GM21825 (cell line): ENCODE measurements at regions not wholly inside any gene's neighbourhood (a gene's known extent, or its start where the extent isn't known, plus 50 kb on each side); places are given as distances from the start of the nearest gene placed in this dataset.
A peak's percentile ranks its signal among the peaks of the same experiment; 100 is the strongest.
"Not testable (repeated sequence)": the region's sequence is repeated elsewhere in the genome, so short reads cannot be mapped to it uniquely, and the experiment has no call there.

Source experiments
- ATAC-seq: cut with Tn5 transposase; IDR thresholded peaks from one replicate; pipeline ENCODE4 v1.9.1; 2021; ENCODE audit warnings: mild to moderate bottlenecking, moderate library complexity; ENCODE audit not compliant: unreplicated experiment

- ATAC-seq, result no peak
Measured at GRCh38 chrX:40253771-40254170, 156.0 kb upstream of the BCOR start.

DNA sequence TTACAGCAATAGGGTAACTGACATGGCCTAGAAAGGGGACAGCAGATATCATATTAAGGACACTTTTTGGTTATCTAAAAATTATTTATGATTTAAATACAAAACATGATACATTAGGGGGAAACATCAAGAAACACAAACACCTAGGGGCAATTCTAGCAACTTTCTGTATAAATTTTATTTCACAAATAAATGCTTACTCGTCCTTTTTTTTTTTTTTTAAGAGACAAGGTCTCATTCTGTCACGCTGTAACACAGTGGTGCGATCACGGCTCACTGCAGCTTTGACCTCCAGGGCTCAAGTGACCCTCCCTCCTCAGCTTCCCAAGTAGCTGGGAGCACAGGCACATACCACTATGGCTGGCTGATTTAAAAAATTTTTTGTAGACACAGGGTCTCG lies 151.8 kb upstream of the BCOR start:
- ATAC-seq, result no peak

GRCh38 chrX:40248822-40249221 lies 151.1 kb upstream of the BCOR start:
- no peak for ATAC-seq

GRCh38 chrX:40247848-40248622 lies 150.3 kb upstream of the BCOR start:
- no peak for ATAC-seq

- ATAC-seq, result no peak
Measured at GRCh38 chrX:40247382-40247781, 149.6 kb upstream of the BCOR start.

GRCh38 chrX:40245488-40246071 lies 147.8 kb upstream of the BCOR start:
- ATAC-seq, result no peak

DNA sequence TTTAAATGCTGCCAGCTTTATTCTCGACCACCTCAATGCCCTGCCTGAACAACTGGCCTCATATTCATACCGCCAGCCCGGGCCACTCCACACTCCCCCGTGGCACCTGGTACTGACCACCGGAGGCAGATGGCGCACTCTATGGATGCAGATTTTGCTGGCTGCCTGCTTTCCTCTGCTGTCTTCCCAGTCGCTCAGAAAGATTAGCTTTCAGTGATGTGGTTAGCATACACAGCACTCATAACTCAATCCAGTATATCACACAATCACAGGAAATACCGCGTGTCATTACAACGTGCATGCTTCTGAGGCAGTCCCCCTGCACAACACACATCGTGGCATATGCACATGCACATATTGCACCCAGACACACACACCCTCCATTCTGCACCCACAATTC lies 147.2 kb upstream of the BCOR start:
- no peak for ATAC-seq

- no peak for ATAC-seq
Measured at GRCh38 chrX:40243755-40244515, 146.2 kb upstream of the BCOR start.

- no peak for ATAC-seq
Measured at GRCh38 chrX:40240844-40241243, 143.1 kb upstream of the BCOR start.

GRCh38 chrX:40237731-40238178 lies 140.0 kb upstream of the BCOR start:
- ATAC-seq, result no peak

- ATAC-seq, result no peak
Measured at GRCh38 chrX:40230646-40231045, 132.9 kb upstream of the BCOR start.

DNA sequence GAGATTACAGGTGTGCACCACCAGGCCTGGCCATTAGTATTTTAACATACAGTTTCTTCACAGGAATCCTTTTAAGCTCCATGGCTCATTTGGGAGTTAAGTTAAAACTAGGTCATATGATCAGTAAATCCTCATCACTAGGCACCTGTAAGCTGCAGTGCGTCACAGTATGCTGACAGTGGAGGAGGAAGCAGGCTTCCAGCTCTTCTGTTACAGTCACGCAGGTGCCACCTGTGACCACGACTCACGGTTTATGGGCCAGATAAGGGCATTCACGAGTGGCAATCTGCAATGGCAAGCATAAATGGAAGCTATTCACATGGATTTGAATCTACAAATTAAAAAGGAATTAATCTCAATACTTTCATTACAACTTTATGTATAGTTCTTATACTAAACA lies 129.4 kb upstream of the BCOR start:
- ATAC-seq, result no peak

DNA sequence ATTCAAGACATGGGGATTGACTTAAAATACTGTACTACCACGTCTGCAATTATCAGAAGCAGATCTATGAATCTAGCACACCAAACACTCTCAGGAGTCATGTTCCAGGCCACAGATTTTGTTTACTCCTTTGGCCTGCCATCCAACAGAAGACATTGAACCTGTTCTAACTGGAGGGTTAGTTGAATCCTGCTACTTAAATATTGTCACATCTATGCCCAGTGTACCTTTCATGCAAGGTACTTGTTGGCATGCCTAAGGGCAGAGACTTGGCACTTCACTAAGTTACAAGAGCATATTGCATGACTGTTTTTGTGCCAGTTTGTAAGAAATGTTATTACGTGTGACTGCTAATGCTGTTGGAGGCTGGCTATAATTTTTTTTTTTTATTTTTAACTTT lies 126.9 kb upstream of the BCOR start:
- no peak for ATAC-seq

DNA sequence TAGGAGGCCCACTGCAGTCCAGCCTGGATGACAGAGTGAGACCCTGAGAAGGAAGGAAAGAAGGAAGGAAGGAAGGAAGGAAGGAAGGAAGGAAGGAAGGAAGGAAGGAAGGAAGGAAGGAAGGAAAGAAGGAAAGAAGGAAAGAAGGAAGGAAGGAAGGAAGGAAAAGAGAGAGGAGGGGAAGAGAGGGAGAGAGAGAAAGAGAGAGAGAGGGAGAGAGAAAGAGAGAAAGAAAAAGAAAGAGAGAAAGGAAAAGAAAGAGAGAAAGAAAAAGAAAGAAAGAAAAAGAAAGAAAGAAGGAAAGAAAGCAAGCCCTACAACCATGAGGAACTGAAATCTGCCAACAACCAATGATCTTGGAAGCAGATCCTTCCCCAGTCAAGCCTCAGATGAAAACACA lies 124.9 kb upstream of the BCOR start:
- ATAC-seq, result not testable (repeated sequence)

DNA sequence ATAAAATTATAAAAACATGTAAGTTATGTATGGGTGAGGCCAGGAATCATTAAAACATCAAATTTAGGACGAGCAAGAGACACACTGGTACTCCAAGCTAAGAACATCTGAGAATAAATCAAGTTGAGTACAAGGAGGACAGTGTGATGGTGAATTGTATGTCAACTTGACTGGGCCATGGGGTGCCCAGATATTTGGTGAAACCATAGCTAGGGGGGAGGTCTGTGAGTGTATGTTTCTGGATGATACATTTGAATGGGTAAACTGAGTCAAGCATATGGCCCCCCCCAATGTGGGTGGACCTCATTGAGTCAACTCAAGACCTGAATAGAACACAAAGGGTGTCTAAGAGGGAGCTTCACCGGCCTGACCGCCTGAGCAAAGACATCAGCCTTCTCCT lies 115.3 kb upstream of the BCOR start:
- ATAC-seq, result no peak

DNA sequence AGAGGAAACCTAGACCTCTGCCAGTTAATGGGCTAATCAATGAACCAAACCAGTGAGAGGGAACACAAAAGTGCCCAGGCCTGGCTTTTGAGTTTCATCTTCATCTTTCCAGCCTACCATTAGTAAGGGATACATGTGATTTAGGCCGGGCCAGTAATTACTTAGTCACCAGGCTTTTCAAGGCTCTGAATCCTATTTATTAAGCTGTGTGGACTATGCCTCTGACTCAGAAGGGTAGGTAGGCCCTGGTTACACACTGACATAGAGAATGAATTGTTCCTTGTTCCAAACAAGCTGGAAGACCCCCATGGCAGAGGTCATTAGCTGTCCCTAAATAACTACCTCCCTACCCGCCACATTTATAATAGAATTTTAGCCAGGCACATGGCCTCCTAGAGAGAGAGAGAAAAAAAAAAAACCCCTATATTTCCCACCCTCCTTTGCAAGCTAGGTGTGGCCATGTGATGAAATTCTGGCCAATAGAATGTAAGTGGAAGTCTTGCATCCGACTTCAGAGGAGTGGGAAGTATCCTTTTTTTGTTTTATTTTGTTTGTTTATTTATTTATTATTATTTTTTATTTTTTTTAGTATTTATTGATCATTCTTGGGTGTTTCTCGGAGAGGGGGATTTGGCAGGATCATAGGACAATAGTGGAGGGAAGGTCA lies 112.3 kb upstream of the BCOR start:
- no peak for ATAC-seq

DNA sequence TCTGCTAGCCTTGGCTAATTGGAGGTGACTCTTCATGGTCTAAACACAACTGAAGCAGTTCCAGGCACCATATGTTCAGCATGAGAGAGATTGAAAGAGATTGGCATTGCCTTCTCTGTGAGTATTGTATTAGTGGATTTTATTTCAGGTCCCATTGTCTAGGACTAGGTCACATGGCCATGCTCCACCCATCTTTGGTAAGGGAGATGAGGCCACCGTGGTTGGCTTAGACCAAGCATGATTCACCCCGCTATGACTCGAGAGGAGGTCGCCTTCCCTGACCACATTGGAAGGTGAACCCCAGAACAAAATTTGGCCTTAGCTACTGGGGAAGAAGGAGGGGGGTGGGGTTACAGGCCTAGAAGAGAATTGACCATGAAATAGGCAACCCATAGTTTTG lies 109.9 kb upstream of the BCOR start:
- ATAC-seq, result no peak

GRCh38 chrX:40205471-40205870 lies 107.7 kb upstream of the BCOR start:
- ATAC-seq, result no peak

DNA sequence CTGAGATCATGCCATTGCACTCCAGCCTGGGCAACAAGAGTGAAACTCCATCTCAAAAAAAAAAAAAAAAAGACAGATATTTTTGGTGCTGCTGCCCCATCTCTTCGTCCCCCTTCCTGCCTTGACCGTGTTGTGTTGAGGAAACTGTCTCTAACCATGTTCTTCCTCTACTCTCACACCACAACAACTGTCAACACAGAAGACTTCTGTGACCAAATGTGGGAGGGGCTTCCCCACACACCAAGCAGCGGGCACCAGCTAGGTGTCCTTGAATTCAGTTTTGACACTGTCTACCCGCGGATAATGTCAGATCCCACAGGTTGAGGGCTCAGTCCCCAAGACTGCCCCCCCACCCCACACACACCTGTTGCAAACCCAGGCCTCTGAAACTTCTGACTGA lies 104.7 kb upstream of the BCOR start:
- no peak for ATAC-seq

GRCh38 chrX:40201329-40201885 lies 103.6 kb upstream of the BCOR start:
- ATAC-seq, result peak; percentile 87

DNA sequence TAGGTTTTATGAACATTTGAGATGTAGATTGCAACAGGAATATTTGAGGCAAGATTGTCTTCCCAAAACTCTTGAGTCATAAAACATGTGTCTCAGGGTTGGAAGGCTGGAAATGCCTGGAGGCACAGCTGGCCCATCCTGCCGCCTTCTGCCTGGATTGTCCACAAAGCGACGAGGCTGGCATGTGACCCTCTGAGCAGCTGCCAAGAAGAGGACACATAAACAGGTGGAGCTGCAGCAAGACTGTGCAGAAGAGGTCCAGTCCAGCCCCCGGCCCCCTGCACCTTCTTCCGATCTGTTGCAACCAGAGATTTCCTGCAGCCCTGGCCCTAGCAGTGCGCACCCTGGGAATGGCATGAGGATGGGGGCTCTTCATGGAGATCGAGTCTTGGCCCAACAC lies 101.9 kb upstream of the BCOR start:
- ATAC-seq, result no peak
